ENCODE measurements at regions not wholly inside any gene's neighbourhood (a gene's known extent, or its start where the extent isn't known, plus 50 kb on each side); places are given as distances from the start of the nearest gene placed in this dataset.

DNA sequence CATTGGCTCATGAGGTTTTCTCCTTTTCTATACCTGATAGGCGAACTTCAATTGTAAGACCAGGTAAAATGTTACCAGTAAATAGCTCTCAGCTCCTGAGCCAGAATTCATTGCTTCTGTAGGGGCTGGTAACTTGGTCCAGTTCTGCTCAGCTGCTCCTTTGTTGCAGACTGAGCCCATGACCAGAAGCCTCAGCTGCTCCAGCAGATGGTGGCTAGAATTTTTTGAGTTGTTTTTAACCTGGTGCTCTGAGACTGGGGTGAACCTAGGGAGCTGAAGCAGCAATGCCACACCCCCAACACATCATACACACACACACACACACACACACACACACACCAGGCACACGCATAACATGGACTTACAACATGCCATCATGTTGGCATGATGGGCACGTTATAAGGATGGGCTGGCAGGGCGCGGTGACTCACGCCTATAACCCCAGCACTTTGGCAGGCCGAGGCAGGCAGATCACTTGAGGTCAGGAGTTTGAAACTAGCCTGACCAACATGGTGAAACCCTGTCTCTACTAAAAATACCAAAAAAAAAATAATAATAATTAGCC lies 103.1 kb downstream of the QRSL1 start:
- no TSS peak for BruUV-seq (replicated peaks)
- 0 out of 5 replicates have a peak, but pooled peaks cover 0 to 4% of the 10 kb centered on the region in 2 experiments for H3K27me3 ChIP-seq (ENCODE audit: control insufficient read depth in 2 of 2, insufficient read depth in 2 of 2, low read length in 2 of 2)

More for the DNA sequence above, 103.1 kb downstream of the QRSL1 start:
- WGBS (ENCODE audit: insufficient coverage, low coverage, missing lambda C conversion rate): 19% methylated on average over 7 of the region's 7 CpGs
- no peak overlapping the region for H3K4me2 ChIP-seq (ENCODE audit: insufficient read depth, low read length)
- H4K20me1 ChIP-seq (replicated peaks; ENCODE audit: control insufficient read depth, insufficient read depth, low read length): no peaks in the 10 kb centered on the region
- H3K36me3 ChIP-seq (ENCODE audit: control insufficient read depth, insufficient read depth, low read length): no peaks in the 10 kb centered on the region
- H2AFZ ChIP-seq (ENCODE audit: low read depth, low read length): no peak overlapping the region
- TF ChIP-seq RBM15 (IDR thresholded peaks at IDR 0.05; ENCODE audit: insufficient read depth, low read length): no peak
- TF ChIP-seq, protein P1, sequence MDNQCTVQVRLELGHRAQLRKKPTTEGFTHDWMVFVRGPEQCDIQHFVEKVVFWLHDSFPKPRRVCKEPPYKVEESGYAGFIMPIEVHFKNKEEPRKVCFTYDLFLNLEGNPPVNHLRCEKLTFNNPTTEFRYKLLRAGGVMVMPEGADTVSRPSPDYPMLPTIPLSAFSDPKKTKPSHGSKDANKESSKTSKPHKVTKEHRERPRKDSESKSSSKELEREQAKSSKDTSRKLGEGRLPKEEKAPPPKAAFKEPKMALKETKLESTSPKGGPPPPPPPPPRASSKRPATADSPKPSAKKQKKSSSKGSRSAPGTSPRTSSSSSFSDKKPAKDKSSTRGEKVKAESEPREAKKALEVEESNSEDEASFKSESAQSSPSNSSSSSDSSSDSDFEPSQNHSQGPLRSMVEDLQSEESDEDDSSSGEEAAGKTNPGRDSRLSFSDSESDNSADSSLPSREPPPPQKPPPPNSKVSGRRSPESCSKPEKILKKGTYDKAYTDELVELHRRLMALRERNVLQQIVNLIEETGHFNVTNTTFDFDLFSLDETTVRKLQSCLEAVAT (IDR thresholded peaks at IDR 0.05): no peak
- TF ChIP-seq KHSRP (IDR thresholded peaks at IDR 0.05): no peak
- no peak for TF ChIP-seq ZNF263 (CRISPR knock-in tag; IDR thresholded peaks at IDR 0.05; ENCODE audit: borderline replicate concordance)
- no peak for TF ChIP-seq ARID1B (IDR thresholded peaks at IDR 0.05)
- no peak for TF ChIP-seq SRSF7 (optimal IDR thresholded peaks at IDR 0.05; ENCODE audit: low read depth, low read length)
- no peak for TF ChIP-seq KLF16 (IDR thresholded peaks at IDR 0.05)
- no peak for TF ChIP-seq ETV5 (CRISPR knock-in tag; IDR thresholded peaks at IDR 0.05; ENCODE audit: low read depth)
- TF ChIP-seq, protein P2, sequence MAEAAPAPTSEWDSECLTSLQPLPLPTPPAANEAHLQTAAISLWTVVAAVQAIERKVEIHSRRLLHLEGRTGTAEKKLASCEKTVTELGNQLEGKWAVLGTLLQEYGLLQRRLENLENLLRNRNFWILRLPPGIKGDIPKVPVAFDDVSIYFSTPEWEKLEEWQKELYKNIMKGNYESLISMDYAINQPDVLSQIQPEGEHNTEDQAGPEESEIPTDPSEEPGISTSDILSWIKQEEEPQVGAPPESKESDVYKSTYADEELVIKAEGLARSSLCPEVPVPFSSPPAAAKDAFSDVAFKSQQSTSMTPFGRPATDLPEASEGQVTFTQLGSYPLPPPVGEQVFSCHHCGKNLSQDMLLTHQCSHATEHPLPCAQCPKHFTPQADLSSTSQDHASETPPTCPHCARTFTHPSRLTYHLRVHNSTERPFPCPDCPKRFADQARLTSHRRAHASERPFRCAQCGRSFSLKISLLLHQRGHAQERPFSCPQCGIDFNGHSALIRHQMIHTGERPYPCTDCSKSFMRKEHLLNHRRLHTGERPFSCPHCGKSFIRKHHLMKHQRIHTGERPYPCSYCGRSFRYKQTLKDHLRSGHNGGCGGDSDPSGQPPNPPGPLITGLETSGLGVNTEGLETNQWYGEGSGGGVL (CRISPR knock-in tag; IDR thresholded peaks at IDR 0.05): no peak
- TF ChIP-seq ASH1L (IDR thresholded peaks at IDR 0.05; ENCODE audit: borderline replicate concordance, low read depth, partially characterized antibody): no peak
- no peak for TF ChIP-seq GATAD2B (IDR thresholded peaks at IDR 0.05; ENCODE audit: borderline replicate concordance)
- no peak for TF ChIP-seq CHD4 (IDR thresholded peaks at IDR 0.05; ENCODE audit: insufficient read depth, insufficient replicate concordance, low read depth, low read length, poor library complexity, severe bottlenecking)
- no peak for TF ChIP-seq HEY1 (CRISPR knock-in tag; IDR thresholded peaks at IDR 0.05; ENCODE audit: borderline replicate concordance)
- no peak for TF ChIP-seq NFRKB (IDR thresholded peaks at IDR 0.05; ENCODE audit: low read depth)
- TF ChIP-seq ZNF395 (CRISPR knock-in tag; IDR thresholded peaks at IDR 0.05): no peak
- TF ChIP-seq SNIP1 (IDR thresholded peaks at IDR 0.05; ENCODE audit: low read depth): no peak
- TF ChIP-seq GTF2F1 (IDR thresholded peaks at IDR 0.05; ENCODE audit: low read depth, low read length): no peak
- in situ Hi-C loops (cut with MboI) (no loop called here), intact Hi-C loops (cut with micrococcal nuclease) (loop anchor here (10.0 kb wide), 1 partner anchor 242 kb away; the partner anchor contains the start of gene CD24)
- no peaks in the 10 kb centered on the region for H3K9me1 ChIP-seq (ENCODE audit: control insufficient read depth, insufficient read depth, low read length)
- H3K27ac ChIP-seq (ENCODE audit: extremely low read depth, low read depth, low read length): no peak overlapping the region
- no peak for FAIRE-seq
- ChIA-PET CTCF (ENCODE audit: low intra/inter-chr PET ratio) (no interaction called here), POLR2A (no interaction called here)
- H3K4me1 ChIP-seq (replicated peaks in 1 of 2; ENCODE audit: control insufficient read depth in 2 of 2, insufficient read depth in 2 of 2, low read length in 2 of 2): no peaks in the 10 kb centered on the region
- H3K9ac ChIP-seq (ENCODE audit: insufficient read depth in 1 of 2, low read depth in 2 of 2, low read length in 2 of 2): no peak overlapping the region
- ATAC-seq: no peak
- H3K9me3 ChIP-seq (replicated peaks; ENCODE audit: control insufficient read depth, insufficient read depth, low read depth, low read length): no peaks in the 10 kb centered on the region
- H3K4me3 ChIP-seq: no peak overlapping the region
- no peaks in the 10 kb centered on the region for H3K79me2 ChIP-seq (ENCODE audit: control insufficient read depth, insufficient read depth, low read length)
- no peak for DNase-seq (ENCODE audit: extremely low read depth in 1 of 4, low spot score in 3 of 4)

Measured in K562 (cell line).